GM12892 (cell line): ENCODE measurements at regions not wholly inside any gene's neighbourhood (a gene's known extent, or its start where the extent isn't known, plus 50 kb on each side); places are given as distances from the start of the nearest gene placed in this dataset.

Source experiments
- POLR2A ChIP-seq: IDR thresholded peaks from 2 replicates; pipeline ENCODE4 v1.6.1; 2011; ENCODE audit warnings: low read depth, low read length, control low read depth
- POLR2AphosphoS5 ChIP-seq: IDR thresholded peaks from 2 replicates; pipeline ENCODE4 v1.6.1; 2011; ENCODE audit warnings: low read depth, low read length, control low read depth
- TAF1 ChIP-seq: IDR thresholded peaks from 2 replicates; pipeline ENCODE4 v1.6.1; 2011; ENCODE audit warnings: low read depth, mild to moderate bottlenecking, control low read depth, low read length, borderline replicate concordance

DNA sequence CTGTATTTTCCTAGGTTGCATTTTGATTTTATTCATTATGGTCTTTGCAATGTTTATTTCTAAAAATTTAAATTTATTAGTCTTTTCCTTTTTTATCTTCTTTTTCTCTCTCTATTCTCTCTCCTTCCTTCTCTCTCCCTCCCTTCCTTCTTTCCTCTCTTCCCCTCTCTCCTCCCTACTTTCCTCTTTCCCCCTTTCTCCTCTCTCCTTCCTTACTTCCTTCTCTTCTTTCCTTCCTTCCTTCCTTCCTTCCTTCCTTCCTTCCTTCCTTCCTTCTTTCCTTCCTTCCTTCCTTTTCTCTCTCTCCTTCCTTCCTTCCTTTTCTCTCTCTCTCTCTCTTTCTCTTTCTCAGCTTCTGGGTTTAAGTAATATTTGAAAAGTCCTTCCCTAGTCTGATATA is 72.8 kb upstream of the RASGRF1 start:
- no peak for TF ChIP-seq POLR2A
- TF ChIP-seq POLR2AphosphoS5: no peak
- TF ChIP-seq TAF1: no peak
